Loucy (cell line): ENCODE measurements at regions not wholly inside any gene's neighbourhood (a gene's known extent, or its start where the extent isn't known, plus 50 kb on each side); places are given as distances from the start of the nearest gene placed in this dataset.

Experiments used
- H2AFZ ChIP-seq: fragments of 200-600 bp; sonication (generic); 2 replicates; pipeline ENCODE4 v1.6.0; 2016; ENCODE audit warnings: antibody characterized with exemption, mild to moderate bottlenecking, low read length, moderate library complexity
- H3F3A ChIP-seq: fragments of 200-600 bp; 2 replicates; pipeline ENCODE4 v1.6.0; 2016; ENCODE audit warnings: antibody characterized with exemption, low read depth, mild to moderate bottlenecking
- H3K27me3 ChIP-seq: fragments of 200-600 bp; sonication (generic); 2 replicates; pipeline ENCODE4 v1.6.1; 2014; ENCODE audit warnings: low read length, mild to moderate bottlenecking; ENCODE audit not compliant: insufficient read depth, poor library complexity, severe bottlenecking
- H3K36me3 ChIP-seq: fragments of 200-600 bp; sonication (generic); 2 replicates; pipeline ENCODE4 v1.6.1; 2016; ENCODE audit warnings: low read length; ENCODE audit not compliant: insufficient read depth
- H3K4me1 ChIP-seq: fragments of 200-600 bp; sonication (generic); 2 replicates; pipeline ENCODE4 v1.5.1; 2014; ENCODE audit warnings: low read length, mild to moderate bottlenecking; ENCODE audit not compliant: insufficient read depth, poor library complexity, severe bottlenecking
- H3K4me2 ChIP-seq: fragments of 200-600 bp; sonication (generic); 2 replicates; pipeline ENCODE4 v1.6.0; 2014; ENCODE audit warnings: antibody characterized with exemption, low read length, low read depth, mild to moderate bottlenecking; ENCODE audit not compliant: poor library complexity, severe bottlenecking
- H3K4me3 ChIP-seq: fragments of 200-600 bp; sonication (generic); 2 replicates; pipeline ENCODE4 v1.5.1; 2014; ENCODE audit warnings: low read length, mild to moderate bottlenecking, mixed read lengths; ENCODE audit not compliant: poor library complexity, severe bottlenecking
- H3K79me2 ChIP-seq: fragments of 200-600 bp; sonication (generic); 2 replicates; pipeline ENCODE4 v1.6.1; 2014; ENCODE audit warnings: low read length; ENCODE audit not compliant: insufficient read depth
- H3K9ac ChIP-seq: fragments of 200-600 bp; sonication (generic); 2 replicates; pipeline ENCODE4 v1.6.0; 2014; ENCODE audit warnings: mild to moderate bottlenecking, low read depth, low read length, moderate library complexity; ENCODE audit not compliant: poor library complexity, severe bottlenecking
- H3K9me2 ChIP-seq: fragments of 200-600 bp; sonication (generic); replicated peaks from 2 replicates; pipeline ENCODE4 v1.6.1; 2016; ENCODE audit warnings: low read depth, low read length, mixed read lengths
- H3K9me3 ChIP-seq: fragments of 200-600 bp; sonication (generic); 2 replicates; pipeline ENCODE4 v1.6.1; 2014; ENCODE audit warnings: mild to moderate bottlenecking, antibody characterized with exemption, low read length, low read depth; ENCODE audit not compliant: insufficient read depth
- H4K20me1 ChIP-seq: fragments of 200-600 bp; sonication (generic); 2 replicates; pipeline ENCODE4 v1.6.0; 2014; ENCODE audit warnings: antibody characterized with exemption, low read length, mild to moderate bottlenecking; ENCODE audit not compliant: insufficient read depth, poor library complexity, severe bottlenecking
- CTCF ChIP-seq: fragments of 200-600 bp; sonication (generic); conservative IDR thresholded peaks from 2 replicates; pipeline ENCODE4 v1.5.1; 2014; ENCODE audit warnings: mild to moderate bottlenecking, antibody characterized with exemption, low read length
- EZH2phosphoT487 ChIP-seq: fragments of 200-600 bp; IDR thresholded peaks from 2 replicates; pipeline ENCODE4 v1.6.1; 2018; ENCODE audit warnings: antibody characterized with exemption, mild to moderate bottlenecking, moderate library complexity, borderline replicate concordance

DNA sequence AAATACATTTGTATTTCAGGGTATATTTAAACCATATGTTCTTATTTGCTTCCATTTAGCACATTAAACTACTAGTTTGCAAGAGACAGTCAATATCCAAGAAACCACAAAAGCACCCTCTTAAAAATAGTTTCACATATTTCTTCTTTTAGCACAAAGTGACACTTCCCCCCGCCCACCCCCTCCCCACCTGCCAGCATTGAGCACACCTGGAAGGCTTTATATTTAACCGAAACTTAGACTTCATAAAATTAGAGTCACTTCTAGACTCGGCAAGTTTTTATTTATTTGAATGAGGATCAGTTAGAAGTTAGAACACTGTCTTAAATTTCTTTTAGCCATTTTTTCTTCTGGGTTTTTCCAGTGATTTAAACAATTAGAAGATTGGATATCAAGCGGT, 355.9 kb upstream of the FIGN start:
- Histone ChIP-seq H3K27me3 (no peaks in the 10 kb centered on the region), H3K9me3 (no peaks in the 10 kb centered on the region), H2AFZ (no peak overlapping the region), H3K4me3 (no peak overlapping the region), H3K9ac (no peak overlapping the region), H3K4me2 (no peak overlapping the region), H3F3A (no peaks in the 10 kb centered on the region), H3K4me1 (no peaks in the 10 kb centered on the region), H4K20me1 (no peaks in the 10 kb centered on the region), H3K36me3 (no peaks in the 10 kb centered on the region), H3K79me2 (no peaks in the 10 kb centered on the region), H3K9me2 (no peaks in the 10 kb centered on the region)
- TF ChIP-seq EZH2phosphoT487 (no peak), CTCF (no peak)

- Histone ChIP-seq H3F3A (no peaks in the 10 kb centered on the region), H3K79me2 (no peaks in the 10 kb centered on the region)
- TF ChIP-seq CTCF (no peak), EZH2phosphoT487 (no peak)
These were observed 354.7 kb upstream of the FIGN start for GRCh38 chr2:164090533-164090932.

DNA sequence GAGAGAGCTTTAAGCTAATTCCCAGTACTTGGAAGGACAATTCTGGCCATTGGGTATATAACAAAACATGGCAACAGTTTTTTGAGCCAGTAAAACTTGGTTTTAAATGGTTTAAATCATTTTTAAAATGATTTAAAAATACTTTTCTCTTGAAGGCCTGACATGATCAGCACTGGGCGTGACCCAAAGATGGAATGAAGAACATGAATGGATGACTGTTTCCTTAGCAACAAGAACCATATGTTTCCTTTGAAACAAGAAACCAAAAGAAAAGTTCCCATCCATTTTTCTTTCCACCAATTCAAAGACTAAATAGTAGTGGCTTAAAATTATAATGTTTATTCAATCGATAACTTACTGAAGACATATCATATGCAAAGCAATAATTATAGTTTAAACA, 348.3 kb upstream of the FIGN start:
- Histone ChIP-seq H3K9me3 (no peaks in the 10 kb centered on the region), H3F3A (no peaks in the 10 kb centered on the region), H3K4me2 (no peak overlapping the region), H2AFZ (no peak overlapping the region), H3K4me1 (no peaks in the 10 kb centered on the region), H3K4me3 (no peak overlapping the region), H3K9me2 (no peaks in the 10 kb centered on the region), H4K20me1 (no peaks in the 10 kb centered on the region), H3K27me3 (no peaks in the 10 kb centered on the region), H3K79me2 (no peaks in the 10 kb centered on the region), H3K36me3 (no peaks in the 10 kb centered on the region), H3K9ac (no peak overlapping the region)
- no peak for TF ChIP-seq EZH2phosphoT487
- no peak for TF ChIP-seq CTCF

More at GRCh38 chr2:164090533-164090932, 354.7 kb upstream of the FIGN start:
- H3K4me2 ChIP-seq = no peak overlapping the region
- H3K9me2 ChIP-seq = no peaks in the 10 kb centered on the region
- H4K20me1 ChIP-seq = no peaks in the 10 kb centered on the region
- no peaks in the 10 kb centered on the region for H3K9me3 ChIP-seq
- H3K4me3 ChIP-seq = no peak overlapping the region
- no peaks in the 10 kb centered on the region for H3K4me1 ChIP-seq
- no peaks in the 10 kb centered on the region for H3K36me3 ChIP-seq
- H3K27me3 ChIP-seq = no peaks in the 10 kb centered on the region
- H2AFZ ChIP-seq = no peak overlapping the region
- no peak overlapping the region for H3K9ac ChIP-seq
